ENCODE measurements at regions not wholly inside any gene's neighbourhood (a gene's known extent, or its start where the extent isn't known, plus 50 kb on each side); places are given as distances from the start of the nearest gene placed in this dataset.

- TF ChIP-seq CTCF (IDR thresholded peaks at IDR 0.05) (no peak), EZH2 (IDR thresholded peaks at IDR 0.05; ENCODE audit: borderline replicate concordance, insufficient read depth, low read depth, low read length, poor library complexity, severe bottlenecking) (no peak)
Measured at GRCh38 chr13:58429917-58430316, 798.4 kb downstream of the PCDH17 start.
